ENCODE measurements at regions not wholly inside any gene's neighbourhood (a gene's known extent, or its start where the extent isn't known, plus 50 kb on each side); places are given as distances from the start of the nearest gene placed in this dataset.

GRCh38 chr10:29749150-29749549 is 114.4 kb upstream of the SVIL start:
- Histone ChIP-seq H3K36me3 (ENCODE audit: control insufficient read depth, insufficient read depth, low read length) (no peaks in the 10 kb centered on the region), H3K9ac (ENCODE audit: low read depth, low read length) (no peak overlapping the region), H3K4me3 (ENCODE audit: low read depth, low read length) (no peak overlapping the region), H3K9me3 (ENCODE audit: control insufficient read depth, insufficient read depth, low read length) (no peaks in the 10 kb centered on the region), H3K4me1 (ENCODE audit: control insufficient read depth, insufficient read depth, low read length) (peaks cover 6% of the 10 kb centered on the region), H3K27ac (ENCODE audit: low read depth, low read length) (no peak overlapping the region), H3K27me3 (ENCODE audit: control insufficient read depth, insufficient read depth, low read length) (no peaks in the 10 kb centered on the region)

DNA sequence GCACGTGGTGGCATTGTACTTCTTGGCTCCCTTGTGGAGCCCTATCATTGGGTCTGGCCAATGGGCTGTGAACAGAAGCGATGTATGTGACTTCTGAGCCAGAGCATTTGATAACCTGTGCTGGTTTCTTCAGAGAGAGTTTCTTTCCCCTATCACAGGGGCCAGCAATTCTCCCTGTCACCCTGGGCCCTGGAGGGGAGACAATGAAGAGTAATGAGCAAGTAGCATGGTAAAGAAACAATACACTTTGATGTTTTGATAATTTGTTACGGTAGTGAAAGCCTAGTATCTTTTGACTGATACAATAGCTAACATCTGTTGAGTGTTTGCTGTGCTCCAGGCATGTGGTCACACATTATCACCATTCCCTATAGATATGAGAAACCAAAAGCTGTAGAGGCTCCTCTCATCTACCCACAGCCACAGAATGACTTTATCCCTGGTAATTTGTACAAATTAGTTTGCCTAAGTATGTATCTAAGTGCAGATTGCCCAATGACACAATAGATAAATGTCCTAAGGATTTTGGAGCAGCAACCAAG is 113.4 kb upstream of the SVIL start:
- Histone ChIP-seq H3K9me3 (ENCODE audit: control insufficient read depth, insufficient read depth, low read length) (no peaks in the 10 kb centered on the region), H3K4me3 (ENCODE audit: low read depth, low read length) (no peak overlapping the region), H3K27ac (ENCODE audit: low read depth, low read length) (no peak overlapping the region), H3K9ac (ENCODE audit: low read depth, low read length) (no peak overlapping the region), H3K4me1 (ENCODE audit: control insufficient read depth, insufficient read depth, low read length) (no peaks in the 10 kb centered on the region), H3K27me3 (ENCODE audit: control insufficient read depth, insufficient read depth, low read length) (no peaks in the 10 kb centered on the region), H3K36me3 (ENCODE audit: control insufficient read depth, insufficient read depth, low read length) (no peaks in the 10 kb centered on the region)

- Histone ChIP-seq H3K9me3 (ENCODE audit: control insufficient read depth, insufficient read depth, low read length) (no peaks in the 10 kb centered on the region), H3K36me3 (ENCODE audit: control insufficient read depth, insufficient read depth, low read length) (no peaks in the 10 kb centered on the region), H3K4me1 (ENCODE audit: control insufficient read depth, insufficient read depth, low read length) (no peaks in the 10 kb centered on the region), H3K27me3 (ENCODE audit: control insufficient read depth, insufficient read depth, low read length) (no peaks in the 10 kb centered on the region), H3K27ac (ENCODE audit: low read depth, low read length) (no peak overlapping the region), H3K9ac (ENCODE audit: low read depth, low read length) (no peak overlapping the region), H3K4me3 (ENCODE audit: low read depth, low read length) (no peak overlapping the region)
Observed at GRCh38 chr10:29746080-29746797, 111.5 kb upstream of the SVIL start.

DNA sequence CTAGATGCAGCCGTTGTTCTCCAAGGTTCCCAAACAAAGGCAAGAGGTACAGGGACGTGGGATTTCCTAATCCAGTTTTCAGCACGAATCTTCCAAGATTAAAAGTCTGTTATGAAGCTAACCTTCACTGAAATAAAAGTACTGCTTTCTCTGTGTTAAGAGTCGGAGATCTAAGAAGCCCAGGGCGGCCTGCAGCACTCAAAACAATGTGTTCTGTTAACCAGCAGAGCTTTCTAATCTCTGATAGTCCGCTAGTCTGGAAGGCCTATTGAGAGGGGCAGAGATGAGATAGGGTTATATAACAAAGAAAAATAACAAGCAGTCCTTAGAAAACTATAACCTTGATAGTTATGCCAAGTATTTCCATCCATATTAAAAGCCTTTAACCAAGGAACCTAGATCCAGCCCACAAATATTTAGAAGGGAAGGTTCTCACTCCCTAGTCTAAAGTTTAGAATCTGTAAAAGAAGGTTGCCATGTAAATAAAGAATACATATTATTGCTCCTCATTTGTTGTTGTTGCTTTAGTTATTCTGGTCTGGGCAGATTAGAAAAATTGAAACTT is 106.3 kb upstream of the SVIL start:
- no peak overlapping the region for H3K27ac ChIP-seq (ENCODE audit: low read depth, low read length)
- H3K27me3 ChIP-seq (ENCODE audit: control insufficient read depth, insufficient read depth, low read length) = peaks cover 14% of the 10 kb centered on the region

DNA sequence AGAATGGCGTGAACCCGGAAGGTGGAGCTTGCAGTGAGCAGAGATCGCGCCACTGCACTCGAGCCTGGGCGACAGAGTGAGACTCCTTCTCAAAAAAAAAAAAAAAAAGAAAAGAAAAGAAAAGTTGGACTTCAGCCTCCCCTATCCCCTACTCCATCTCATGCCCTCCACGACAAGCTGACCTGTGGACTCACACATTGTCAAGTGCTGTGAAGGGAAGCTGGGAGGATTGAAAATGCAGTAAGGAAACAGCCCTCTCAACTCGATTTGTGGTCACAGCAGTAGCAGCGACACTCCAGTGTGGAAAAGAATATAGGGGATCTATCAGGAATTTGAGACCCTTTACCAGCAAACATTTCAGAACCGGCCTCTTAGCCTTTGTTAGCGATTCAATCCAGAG is 103.6 kb upstream of the SVIL start:
- no peak overlapping the region for H3K27ac ChIP-seq (ENCODE audit: low read depth, low read length)
- H3K9ac ChIP-seq (ENCODE audit: low read depth, low read length) = no peak overlapping the region
- H3K9me3 ChIP-seq (ENCODE audit: control insufficient read depth, insufficient read depth, low read length) = no peaks in the 10 kb centered on the region
- peaks cover 9% of the 10 kb centered on the region for H3K4me1 ChIP-seq (ENCODE audit: control insufficient read depth, insufficient read depth, low read length)
- H3K36me3 ChIP-seq (ENCODE audit: control insufficient read depth, insufficient read depth, low read length) = no peaks in the 10 kb centered on the region
- peaks cover 33% of the 10 kb centered on the region for H3K27me3 ChIP-seq (ENCODE audit: control insufficient read depth, insufficient read depth, low read length)
- H3K4me3 ChIP-seq (ENCODE audit: low read depth, low read length) = no peak overlapping the region

More for the DNA sequence above, 106.3 kb upstream of the SVIL start:
- no peak overlapping the region for H3K9ac ChIP-seq (ENCODE audit: low read depth, low read length)
- H3K36me3 ChIP-seq (ENCODE audit: control insufficient read depth, insufficient read depth, low read length) = no peaks in the 10 kb centered on the region
- no peak overlapping the region for H3K4me3 ChIP-seq (ENCODE audit: low read depth, low read length)
- H3K9me3 ChIP-seq (ENCODE audit: control insufficient read depth, insufficient read depth, low read length) = no peaks in the 10 kb centered on the region
- H3K4me1 ChIP-seq (ENCODE audit: control insufficient read depth, insufficient read depth, low read length) = peaks cover 6% of the 10 kb centered on the region; the same call in 1 of the 2 replicates

GRCh38 chr10:29737074-29737593 is 102.4 kb upstream of the SVIL start:
- Histone ChIP-seq H3K4me3 (ENCODE audit: low read depth, low read length) (peak overlapping the region; percentile 80), H3K27me3 (ENCODE audit: control insufficient read depth, insufficient read depth, low read length) (peaks cover 33% of the 10 kb centered on the region), H3K9ac (ENCODE audit: low read depth, low read length) (no peak overlapping the region), H3K4me1 (ENCODE audit: control insufficient read depth, insufficient read depth, low read length) (peaks cover 18% of the 10 kb centered on the region), H3K36me3 (ENCODE audit: control insufficient read depth, insufficient read depth, low read length) (no peaks in the 10 kb centered on the region), H3K27ac (ENCODE audit: low read depth, low read length) (no peak overlapping the region), H3K9me3 (ENCODE audit: control insufficient read depth, insufficient read depth, low read length) (no peaks in the 10 kb centered on the region)

GRCh38 chr10:29736366-29737073 is 101.7 kb upstream of the SVIL start:
- H3K27me3 ChIP-seq (ENCODE audit: control insufficient read depth, insufficient read depth, low read length) = peaks cover 33% of the 10 kb centered on the region
- H3K36me3 ChIP-seq (ENCODE audit: control insufficient read depth, insufficient read depth, low read length) = no peaks in the 10 kb centered on the region
- peak overlapping the region; percentile 80 for H3K4me3 ChIP-seq (ENCODE audit: low read depth, low read length)
- H3K27ac ChIP-seq (ENCODE audit: low read depth, low read length) = no peak overlapping the region
- H3K9ac ChIP-seq (ENCODE audit: low read depth, low read length) = no peak overlapping the region
- peaks cover 24% of the 10 kb centered on the region for H3K4me1 ChIP-seq (ENCODE audit: control insufficient read depth, insufficient read depth, low read length)
- H3K9me3 ChIP-seq (ENCODE audit: control insufficient read depth, insufficient read depth, low read length) = no peaks in the 10 kb centered on the region

GRCh38 chr10:29735628-29736365 is 101.0 kb upstream of the SVIL start:
- peak overlapping the region; percentile 35; the same call in 1 of the 2 replicates for H3K9ac ChIP-seq (ENCODE audit: low read depth, low read length)
- H3K27me3 ChIP-seq (ENCODE audit: control insufficient read depth, insufficient read depth, low read length) = peaks cover 33% of the 10 kb centered on the region
- peaks cover 31% of the 10 kb centered on the region for H3K4me1 ChIP-seq (ENCODE audit: control insufficient read depth, insufficient read depth, low read length)
- H3K4me3 ChIP-seq (ENCODE audit: low read depth, low read length) = peak overlapping the region; percentile 80
- H3K36me3 ChIP-seq (ENCODE audit: control insufficient read depth, insufficient read depth, low read length) = no peaks in the 10 kb centered on the region
- H3K27ac ChIP-seq (ENCODE audit: low read depth, low read length) = peak overlapping the region; percentile 59
- H3K9me3 ChIP-seq (ENCODE audit: control insufficient read depth, insufficient read depth, low read length) = no peaks in the 10 kb centered on the region

GRCh38 chr10:29734962-29735627 is 100.3 kb upstream of the SVIL start:
- Histone ChIP-seq H3K27ac (ENCODE audit: low read depth, low read length) (peak overlapping the region; percentile 59), H3K4me1 (ENCODE audit: control insufficient read depth, insufficient read depth, low read length) (peaks cover 33% of the 10 kb centered on the region), H3K4me3 (ENCODE audit: low read depth, low read length) (peak overlapping the region; percentile 80), H3K9me3 (ENCODE audit: control insufficient read depth, insufficient read depth, low read length) (no peaks in the 10 kb centered on the region), H3K9ac (ENCODE audit: low read depth, low read length) (peak overlapping the region; percentile 35; the same call in 1 of the 2 replicates), H3K36me3 (ENCODE audit: control insufficient read depth, insufficient read depth, low read length) (no peaks in the 10 kb centered on the region), H3K27me3 (ENCODE audit: control insufficient read depth, insufficient read depth, low read length) (peaks cover 33% of the 10 kb centered on the region)

- H3K4me3 ChIP-seq (ENCODE audit: low read depth, low read length) = peak overlapping the region; percentile 80
- H3K9ac ChIP-seq (ENCODE audit: low read depth, low read length) = no peak overlapping the region
- peaks cover 33% of the 10 kb centered on the region for H3K27me3 ChIP-seq (ENCODE audit: control insufficient read depth, insufficient read depth, low read length)
- peak overlapping the region; percentile 6 for H3K27ac ChIP-seq (ENCODE audit: low read depth, low read length)
- H3K4me1 ChIP-seq (ENCODE audit: control insufficient read depth, insufficient read depth, low read length) = peaks cover 33% of the 10 kb centered on the region
- H3K36me3 ChIP-seq (ENCODE audit: control insufficient read depth, insufficient read depth, low read length) = no peaks in the 10 kb centered on the region
- no peaks in the 10 kb centered on the region for H3K9me3 ChIP-seq (ENCODE audit: control insufficient read depth, insufficient read depth, low read length)
Observed at GRCh38 chr10:29734640-29734961, 99.8 kb upstream of the SVIL start.
